ENCODE measurements at regions not wholly inside any gene's neighbourhood (a gene's known extent, or its start where the extent isn't known, plus 50 kb on each side); places are given as distances from the start of the nearest gene placed in this dataset.

DNA sequence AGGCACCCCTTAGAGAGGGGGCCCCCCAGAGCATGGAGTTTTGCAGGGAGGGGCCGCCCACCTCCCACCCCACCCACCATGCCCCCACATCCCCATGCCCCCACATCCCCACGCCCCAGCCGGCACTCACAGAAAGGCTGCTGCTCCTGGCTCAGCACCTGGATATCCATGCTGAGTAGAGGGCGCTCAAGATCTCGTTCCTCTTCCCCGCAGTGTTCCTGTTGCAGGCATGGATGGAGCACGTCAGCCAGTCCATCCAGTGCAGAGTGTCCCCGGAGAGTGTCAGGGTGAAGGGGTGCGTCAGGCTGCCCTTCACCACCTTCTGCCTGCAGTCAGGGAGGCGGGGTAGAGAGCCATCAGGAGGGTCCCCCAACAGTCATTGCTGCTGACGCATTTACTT lies 156.2 kb downstream of the CRYBB2 start:
- TF ChIP-seq, protein P1, sequence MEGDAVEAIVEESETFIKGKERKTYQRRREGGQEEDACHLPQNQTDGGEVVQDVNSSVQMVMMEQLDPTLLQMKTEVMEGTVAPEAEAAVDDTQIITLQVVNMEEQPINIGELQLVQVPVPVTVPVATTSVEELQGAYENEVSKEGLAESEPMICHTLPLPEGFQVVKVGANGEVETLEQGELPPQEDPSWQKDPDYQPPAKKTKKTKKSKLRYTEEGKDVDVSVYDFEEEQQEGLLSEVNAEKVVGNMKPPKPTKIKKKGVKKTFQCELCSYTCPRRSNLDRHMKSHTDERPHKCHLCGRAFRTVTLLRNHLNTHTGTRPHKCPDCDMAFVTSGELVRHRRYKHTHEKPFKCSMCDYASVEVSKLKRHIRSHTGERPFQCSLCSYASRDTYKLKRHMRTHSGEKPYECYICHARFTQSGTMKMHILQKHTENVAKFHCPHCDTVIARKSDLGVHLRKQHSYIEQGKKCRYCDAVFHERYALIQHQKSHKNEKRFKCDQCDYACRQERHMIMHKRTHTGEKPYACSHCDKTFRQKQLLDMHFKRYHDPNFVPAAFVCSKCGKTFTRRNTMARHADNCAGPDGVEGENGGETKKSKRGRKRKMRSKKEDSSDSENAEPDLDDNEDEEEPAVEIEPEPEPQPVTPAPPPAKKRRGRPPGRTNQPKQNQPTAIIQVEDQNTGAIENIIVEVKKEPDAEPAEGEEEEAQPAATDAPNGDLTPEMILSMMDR (IDR thresholded peaks at IDR 0.05; ENCODE audit: low read depth, low read length): no peak
- TF ChIP-seq, protein P2, sequence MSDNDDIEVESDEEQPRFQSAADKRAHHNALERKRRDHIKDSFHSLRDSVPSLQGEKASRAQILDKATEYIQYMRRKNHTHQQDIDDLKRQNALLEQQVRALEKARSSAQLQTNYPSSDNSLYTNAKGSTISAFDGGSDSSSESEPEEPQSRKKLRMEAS (IDR thresholded peaks at IDR 0.05; ENCODE audit: low read depth, low read length): no peak
- no peak for TF ChIP-seq POLR2A (IDR thresholded peaks at IDR 0.05; ENCODE audit: extremely low read depth, insufficient read length)
- TF ChIP-seq MYC (IDR thresholded peaks at IDR 0.05; ENCODE audit: low read depth, low read length): no peak
